Esophagus (tissue), 2 donors: ENCODE measurements at regions not wholly inside any gene's neighbourhood (a gene's known extent, or its start where the extent isn't known, plus 50 kb on each side); places are given as distances from the start of the nearest gene placed in this dataset.

ENCODE experiments used
- H3K27ac ChIP-seq, 2 donors: one replicate each; pipeline ENCODE4 v1.5.1; 2013; ENCODE audit warnings: low read depth in 2 of 2, mild to moderate bottlenecking in 2 of 2, inconsistent platforms in 1 of 2, low read length in 1 of 2, moderate library complexity in 1 of 2
- H3K27me3 ChIP-seq, 2 donors: one replicate each; pipeline ENCODE4 v1.6.1; 2013; ENCODE audit warnings: low read length in 2 of 2, control low read depth in 1 of 2, mild to moderate bottlenecking in 1 of 2; ENCODE audit not compliant: insufficient read depth in 2 of 2, control insufficient read depth in 1 of 2
- H3K36me3 ChIP-seq, 2 donors: one replicate each; pipeline ENCODE4 v1.6.1; 2013; ENCODE audit warnings: low read length in 1 of 2; ENCODE audit not compliant: control insufficient read depth in 2 of 2, insufficient read depth in 2 of 2
- H3K4me1 ChIP-seq, 2 donors: one replicate each; pipeline ENCODE4 v1.6.1; 2013; ENCODE audit warnings: low read length in 1 of 2; ENCODE audit not compliant: control insufficient read depth in 2 of 2, insufficient read depth in 2 of 2
- H3K4me3 ChIP-seq, 2 donors: one replicate each; pipeline ENCODE4 v1.5.1; 2013; ENCODE audit warnings: low read length in 2 of 2, mild to moderate bottlenecking in 2 of 2, low read depth in 1 of 2, moderate library complexity in 1 of 2
- H3K9me3 ChIP-seq, 2 donors: one replicate each; pipeline ENCODE4 v1.6.1; 2013; ENCODE audit warnings: mild to moderate bottlenecking in 2 of 2, low read depth in 1 of 2, low read length in 1 of 2, moderate library complexity in 1 of 2; ENCODE audit not compliant: control insufficient read depth in 2 of 2, insufficient read depth in 1 of 2
- WGBS, 2 donors: extraction: QIAGEN DNeasy Blood & Tissue Kit; methylation state at CpG; one replicate each; pipeline ENCODE4 v1.1.7; 2013; 5-methylcytosine and 5-hydroxymethylcytosine counted together
- donor health status: healthy with polysubstance abuse.
- donor health status: Bipolar disorder and iron deficiency.

- H3K9me3 ChIP-seq = no peaks in the 10 kb centered on the region
- no peaks in the 10 kb centered on the region for H3K36me3 ChIP-seq
- H3K27ac ChIP-seq = no peak overlapping the region
- no peaks in the 10 kb centered on the region for H3K27me3 ChIP-seq
- H3K4me1 ChIP-seq = no peaks in the 10 kb centered on the region
- H3K4me3 ChIP-seq = no peak overlapping the region
Observed at GRCh38 chr14:87800216-87800615, 192.8 kb downstream of the GALC start.

- no peaks in the 10 kb centered on the region for H3K4me1 ChIP-seq
- WGBS, 2 donors = 94 to 95% methylated on average over 3 of the region's 3 CpGs
- no peaks in the 10 kb centered on the region for H3K9me3 ChIP-seq
- H3K27me3 ChIP-seq = no peaks in the 10 kb centered on the region
- no peak overlapping the region for H3K4me3 ChIP-seq
- H3K27ac ChIP-seq = no peak overlapping the region
- no peaks in the 10 kb centered on the region for H3K36me3 ChIP-seq
Observed at GRCh38 chr14:87799400-87799799, 193.6 kb downstream of the GALC start.

DNA sequence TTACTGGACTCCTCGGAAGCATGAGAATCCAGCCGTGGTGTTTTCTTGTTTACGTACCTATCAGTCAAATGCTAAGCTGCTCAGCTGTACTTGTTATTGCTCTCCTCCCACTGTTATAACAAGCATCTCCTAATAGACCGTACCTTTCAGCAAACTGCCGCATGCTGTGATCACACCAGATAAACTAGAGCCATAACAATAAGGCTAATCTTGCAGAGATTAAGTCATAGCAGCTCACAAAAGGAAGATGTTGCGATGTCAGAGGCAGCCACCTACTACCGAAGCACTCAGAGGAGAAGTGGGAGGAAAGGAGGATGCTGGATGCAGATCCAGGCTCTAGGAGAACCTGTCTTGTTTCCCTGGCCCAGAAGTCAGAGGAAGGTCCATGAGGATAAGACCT, 196.0 kb downstream of the GALC start:
- H3K9me3 ChIP-seq = no peaks in the 10 kb centered on the region
- 54 to 61% methylated on average over 7 of the region's 7 CpGs for WGBS, 2 donors
- H3K27me3 ChIP-seq = no peaks in the 10 kb centered on the region
- no peaks in the 10 kb centered on the region for H3K36me3 ChIP-seq
- H3K4me3 ChIP-seq = no peak overlapping the region
- no peak overlapping the region for H3K27ac ChIP-seq
- H3K4me1 ChIP-seq = no peaks in the 10 kb centered on the region

DNA sequence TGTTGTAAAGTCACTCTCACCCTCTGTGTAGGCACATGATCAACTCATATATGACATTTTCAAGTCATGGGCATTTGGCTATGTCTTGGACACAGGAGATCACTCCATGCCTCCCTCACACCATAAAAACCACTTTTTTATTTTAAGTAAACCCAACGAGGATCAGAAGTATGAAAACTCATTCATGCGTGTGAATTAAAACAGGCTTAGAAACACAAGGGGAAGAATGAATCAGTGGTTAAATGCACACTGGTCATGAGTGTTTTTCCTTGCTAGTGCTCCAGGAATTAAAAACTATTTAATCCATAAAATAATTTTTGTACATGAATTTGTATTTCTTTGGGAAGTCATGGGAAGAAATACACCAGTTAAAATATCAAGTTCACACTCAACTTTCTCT, 198.4 kb downstream of the GALC start:
- 59 to 71% methylated on average over 2 of the region's 2 CpGs for WGBS, 2 donors
- Histone ChIP-seq H3K27ac (no peak overlapping the region), H3K9me3 (no peaks in the 10 kb centered on the region), H3K4me3 (no peak overlapping the region), H3K27me3 (no peaks in the 10 kb centered on the region), H3K36me3 (no peaks in the 10 kb centered on the region), H3K4me1 (no peaks in the 10 kb centered on the region)

GRCh38 chr14:87785897-87786296, 207.1 kb downstream of the GALC start:
- 78 to 79% methylated on average over 3 of the region's 3 CpGs for WGBS, 2 donors
- Histone ChIP-seq H3K36me3 (no peaks in the 10 kb centered on the region), H3K4me1 (no peaks in the 10 kb centered on the region), H3K4me3 (no peak overlapping the region), H3K27me3 (no peaks in the 10 kb centered on the region), H3K9me3 (peaks cover 0 to 6% of the 10 kb centered on the region in 2 donors), H3K27ac (no peak overlapping the region)

DNA sequence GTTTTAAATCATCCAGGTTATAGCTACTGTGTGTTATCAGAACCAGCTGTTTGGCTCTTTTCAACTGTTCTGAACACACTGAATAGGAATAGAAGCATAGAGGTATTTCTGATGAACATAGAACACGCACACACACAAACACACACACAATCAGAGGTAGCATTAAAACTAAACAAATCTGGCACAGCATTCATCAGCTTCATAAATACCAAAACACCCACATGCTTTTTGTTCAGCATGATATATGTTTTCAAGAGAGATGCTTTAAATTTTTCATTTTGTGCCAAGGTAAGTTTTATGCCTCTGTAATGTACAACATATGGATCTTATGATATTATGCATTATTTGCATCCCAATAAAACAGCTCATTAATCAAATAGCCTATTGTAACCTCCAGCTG, 208.6 kb downstream of the GALC start:
- H3K4me1 ChIP-seq = no peaks in the 10 kb centered on the region
- H3K27me3 ChIP-seq = no peaks in the 10 kb centered on the region
- H3K36me3 ChIP-seq = no peaks in the 10 kb centered on the region
- no peak overlapping the region for H3K27ac ChIP-seq
- peaks cover 0 to 6% of the 10 kb centered on the region in 2 donors for H3K9me3 ChIP-seq
- H3K4me3 ChIP-seq = no peak overlapping the region
- WGBS, 2 donors = 62 to 67% methylated on average over 1 of the region's 1 CpG

GRCh38 chr14:87783071-87783470, 209.9 kb downstream of the GALC start:
- H3K4me1 ChIP-seq = no peaks in the 10 kb centered on the region
- no peaks in the 10 kb centered on the region for H3K27me3 ChIP-seq
- H3K27ac ChIP-seq = no peak overlapping the region
- H3K4me3 ChIP-seq = no peak overlapping the region
- WGBS, 2 donors = 73 to 74% methylated on average over 2 of the region's 2 CpGs
- H3K9me3 ChIP-seq = peaks cover 0 to 6% of the 10 kb centered on the region in 2 donors
- H3K36me3 ChIP-seq = no peaks in the 10 kb centered on the region

DNA sequence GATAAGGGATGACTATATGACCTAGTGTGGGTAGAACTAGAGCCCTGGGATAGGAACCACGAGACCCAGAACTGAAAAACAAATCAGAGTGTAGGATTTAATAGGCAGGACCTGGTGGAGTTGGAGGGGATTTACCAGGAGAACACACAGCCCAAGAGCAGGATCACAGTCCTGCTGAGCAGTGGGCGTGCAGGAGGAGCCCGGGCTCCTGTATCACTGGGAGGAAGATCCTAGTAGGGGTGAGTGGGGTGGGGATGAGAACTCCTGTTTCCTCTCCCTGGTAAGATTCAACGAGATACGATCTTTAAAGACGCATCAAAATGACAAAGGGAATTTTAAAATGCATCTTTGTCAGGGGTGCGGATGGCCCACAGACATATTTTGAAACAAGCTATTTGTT, 220.1 kb downstream of the GALC start:
- H3K27ac ChIP-seq = no peak overlapping the region
- H3K27me3 ChIP-seq = no peaks in the 10 kb centered on the region
- H3K4me1 ChIP-seq = no peaks in the 10 kb centered on the region
- no peak overlapping the region for H3K4me3 ChIP-seq
- peaks cover 3 to 6% of the 10 kb centered on the region in 2 donors for H3K9me3 ChIP-seq
- 73% methylated on average over 7 of the region's 7 CpGs for WGBS, 2 donors
- no peaks in the 10 kb centered on the region for H3K36me3 ChIP-seq

GRCh38 chr14:87767567-87767901, 225.4 kb downstream of the GALC start:
- no peaks in the 10 kb centered on the region for H3K27me3 ChIP-seq
- no peaks in the 10 kb centered on the region for H3K4me1 ChIP-seq
- H3K27ac ChIP-seq = no peak overlapping the region
- H3K4me3 ChIP-seq = no peak overlapping the region
- peaks cover 2 to 3% of the 10 kb centered on the region in 2 donors for H3K9me3 ChIP-seq
- H3K36me3 ChIP-seq = no peaks in the 10 kb centered on the region
- WGBS, 2 donors = 78% methylated on average over 2 of the region's 2 CpGs

DNA sequence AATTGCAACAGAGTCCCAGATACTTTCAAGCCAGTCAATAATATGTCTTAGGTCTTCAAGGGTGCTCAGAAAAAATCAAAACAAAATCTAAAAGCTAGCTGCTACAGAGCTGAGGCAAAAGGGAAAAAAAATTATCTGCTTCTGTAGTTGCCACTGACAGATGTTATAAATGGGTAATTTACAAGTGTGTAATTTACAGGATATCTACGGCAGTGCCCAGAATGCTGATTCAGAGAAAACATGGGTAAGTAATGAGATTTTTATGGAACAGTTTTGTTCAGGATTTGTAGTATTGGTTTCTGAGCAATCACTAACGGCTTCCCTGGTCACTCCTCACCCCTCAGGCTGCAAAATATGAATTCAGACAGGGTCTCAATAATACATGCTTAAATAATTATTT, 234.1 kb downstream of the GALC start:
- H3K4me1 ChIP-seq = no peaks in the 10 kb centered on the region
- H3K27ac ChIP-seq = no peak overlapping the region
- H3K9me3 ChIP-seq = no peaks in the 10 kb centered on the region
- H3K4me3 ChIP-seq = no peak overlapping the region
- 30 to 35% methylated on average over 2 of the region's 2 CpGs for WGBS, 2 donors
- no peaks in the 10 kb centered on the region for H3K36me3 ChIP-seq
- no peaks in the 10 kb centered on the region for H3K27me3 ChIP-seq
